HCT116 (cell line): ENCODE measurements at regions not wholly inside any gene's neighbourhood (a gene's known extent, or its start where the extent isn't known, plus 50 kb on each side); places are given as distances from the start of the nearest gene placed in this dataset.

Experiments
- ATAC-seq: fragments of 200-7000 bp; cut with Tn5 transposase; 2 replicates; pipeline ENCODE4 v1.9.1; 2020; ENCODE audit warnings: mild to moderate bottlenecking, moderate library complexity
- BruUV-seq: library from RNA; stranded (reverse); fragments of 400-500 nt; replicated peaks from 2 replicates; lab custom pipeline; 2021; lab: Mats Ljungman, UMichigan
- CTCF ChIA-PET: fragments of 300-600 bp; sonication (Branson Sonifier 250); formaldehyde crosslinking; loops from one replicate; lab custom pipeline; 2021; ENCODE audit warnings: antibody characterized with exemption; lab: Charles Lee
- POLR2A ChIA-PET: fragments of 300-600, 350-600 bp; sonication (Branson Sonifier 250); formaldehyde crosslinking; loops from one replicate; lab custom pipeline; 2021; ENCODE audit warnings: antibody characterized with exemption; lab: Charles Lee
- RAD21 ChIA-PET, 2 experiments: fragments of 300-600 bp; sonication (Branson Sonifier 250); formaldehyde crosslinking; loops; one replicate each; lab custom pipeline; 2023; ENCODE audit warnings: low total read pairs in 2 of 2; ENCODE audit not compliant: uncharacterized antibody in 2 of 2, unreplicated experiment in 2 of 2, low non-redundant PET in 1 of 2; lab: Charles Lee
- DNase-seq: peaks from one replicate; pipeline ENCODE4 v3.0.0-alpha.2; 2010; ENCODE audit warnings: low read depth, low spot score
- H2AFZ ChIP-seq: fragments of 200-600 bp; shearing (Covaris generic), sonication (generic); 2 replicates; pipeline ENCODE4 v1.6.1; 2017; ENCODE audit warnings: low read depth, mixed run types, mixed read lengths, antibody characterized with exemption, low read length; ENCODE audit not compliant: poor library complexity, severe bottlenecking
- H3K27ac ChIP-seq: 2 replicates; pipeline ENCODE4 v1.5.1; 2012; ENCODE audit warnings: low read depth, low read length
- H3K27me3 ChIP-seq: fragments of 200-600 bp; sonication (generic); 2 replicates; pipeline ENCODE4 v1.6.1; 2016; ENCODE audit warnings: mixed run types, low read length, mixed read lengths; ENCODE audit not compliant: insufficient read depth
- H3K36me3 ChIP-seq, 2 experiments: fragments of 200-500 bp in 1 of 2; fragments of 200-600 bp in 1 of 2; sonication (Bioruptor generic) in 1 of 2; sonication (generic) in 1 of 2; 2 replicates each; pipeline versions ENCODE4 v1.5.1 to v1.6.1; 2014 to 2016; ENCODE audit warnings: low read length in 2 of 2, inconsistent platforms in 1 of 2, mixed read lengths in 1 of 2, mixed run types in 1 of 2; ENCODE audit not compliant: insufficient read depth in 2 of 2, control insufficient read depth in 1 of 2
- H3K4me1 ChIP-seq, 2 experiments: fragments of 200-600 bp in 1 of 2; sonication (generic) in 1 of 2; 2 replicates each; pipeline versions ENCODE4 v1.5.1 to v1.6.1; 2012 to 2017; ENCODE audit warnings: low read length in 2 of 2, inconsistent platforms in 1 of 2, mild to moderate bottlenecking in 1 of 2, mixed read lengths in 1 of 2, mixed run types in 1 of 2, moderate library complexity in 1 of 2; ENCODE audit not compliant: insufficient read depth in 2 of 2, control insufficient read depth in 1 of 2
- H3K4me2 ChIP-seq: fragments of 200-600 bp; sonication (generic); 2 replicates; pipeline ENCODE4 v1.6.1; 2017; ENCODE audit warnings: mixed run types, low read length, mixed read lengths
- H3K4me3 ChIP-seq, 2 experiments: fragments of 200-600 bp in 1 of 2; sonication (generic) in 1 of 2; replicated peaks in 1 of 2; 2 replicates each; pipeline ENCODE4 v1.5.1; 2011 to 2016; ENCODE audit warnings: low read length in 2 of 2, control low read depth in 1 of 2, low read depth in 1 of 2, mild to moderate bottlenecking in 1 of 2, mixed read lengths in 1 of 2, mixed run types in 1 of 2
- H3K79me2 ChIP-seq: fragments of 200-600 bp; sonication (generic); 2 replicates; pipeline ENCODE4 v1.6.1; 2017; ENCODE audit warnings: mild to moderate bottlenecking, mixed run types, low read length, moderate library complexity, mixed read lengths; ENCODE audit not compliant: insufficient read depth
- H3K9ac ChIP-seq: fragments of 200-600 bp; sonication (generic); 2 replicates; pipeline ENCODE4 v1.6.1; 2016; ENCODE audit warnings: low read length, mixed read lengths
- H3K9me2 ChIP-seq: fragments of 200-600 bp; sonication (generic), shearing (Covaris generic); 2 replicates; pipeline ENCODE4 v1.6.1; 2017; ENCODE audit warnings: mixed run types, mild to moderate bottlenecking, moderate library complexity; ENCODE audit not compliant: insufficient read depth
- H3K9me3 ChIP-seq, 2 experiments: fragments of 200-500 bp in 1 of 2; fragments of 200-600 bp in 1 of 2; sonication (Bioruptor generic) in 1 of 2; sonication (generic) in 1 of 2; 2 replicates each; pipeline ENCODE4 v1.6.1; 2014 to 2017; ENCODE audit warnings: low read length in 2 of 2, mixed read lengths in 2 of 2, inconsistent platforms in 1 of 2, low read depth in 1 of 2, mild to moderate bottlenecking in 1 of 2, mixed run types in 1 of 2, moderate library complexity in 1 of 2; ENCODE audit not compliant: control insufficient read depth in 1 of 2, insufficient read depth in 1 of 2
- H4K20me1 ChIP-seq: fragments of 200-600 bp; sonication (generic), shearing (Covaris generic); 2 replicates; pipeline ENCODE4 v1.6.1; 2017; ENCODE audit warnings: mixed run types, mild to moderate bottlenecking, moderate library complexity; ENCODE audit not compliant: insufficient read depth
- CBX3 ChIP-seq: IDR thresholded peaks from 2 replicates; pipeline ENCODE4 v1.6.1; 2012; ENCODE audit warnings: low read depth
- CEBPB ChIP-seq: IDR thresholded peaks from 2 replicates; pipeline ENCODE4 v1.6.1; 2012; ENCODE audit warnings: low read depth
- CTCF ChIP-seq, 3 experiments: fragments of 200-600 bp in 1 of 3; sonication (generic) in 1 of 3; IDR thresholded peaks in 2 of 3; conservative IDR thresholded peaks in 1 of 3; 2 replicates each; pipeline ENCODE4 v1.5.1; 2012 to 2017; ENCODE audit warnings: low read depth in 2 of 3, low read length in 2 of 3, antibody characterized with exemption in 1 of 3, borderline replicate concordance in 1 of 3, control low read depth in 1 of 3, mild to moderate bottlenecking in 1 of 3, mixed read lengths in 1 of 3, mixed run types in 1 of 3, moderate library complexity in 1 of 3; ENCODE audit not compliant: insufficient read depth in 1 of 3
- EGR1 ChIP-seq: IDR thresholded peaks from 2 replicates; pipeline ENCODE4 v1.6.1; 2012; ENCODE audit warnings: low read depth
- ELF1 ChIP-seq: IDR thresholded peaks from 2 replicates; pipeline ENCODE4 v1.6.1; 2012; ENCODE audit warnings: low read depth, borderline replicate concordance
- EZH2phosphoT487 ChIP-seq: fragments of 200-600 bp; IDR thresholded peaks from 2 replicates; pipeline ENCODE4 v1.6.1; 2018; ENCODE audit warnings: antibody characterized with exemption, borderline replicate concordance
- MAX ChIP-seq: IDR thresholded peaks from 2 replicates; pipeline ENCODE4 v1.6.1; 2012
- REST ChIP-seq: IDR thresholded peaks from 2 replicates; pipeline ENCODE4 v1.6.1; 2012; ENCODE audit warnings: low read depth
- SIN3A ChIP-seq: IDR thresholded peaks from 2 replicates; pipeline ENCODE4 v1.6.1; 2012; ENCODE audit warnings: low read depth
- YY1 ChIP-seq: IDR thresholded peaks from 2 replicates; pipeline ENCODE4 v1.6.1; 2011; ENCODE audit warnings: low read length, low read depth, moderate library complexity, mild to moderate bottlenecking; ENCODE audit not compliant: insufficient replicate concordance; ENCODE audit errors: extremely low read depth
- ZBTB33 ChIP-seq: IDR thresholded peaks from 2 replicates; pipeline ENCODE4 v1.6.1; 2011; ENCODE audit warnings: mild to moderate bottlenecking, low read length, moderate library complexity; ENCODE audit not compliant: insufficient replicate concordance; ENCODE audit errors: extremely low read depth
- intact Hi-C: fragments of 100-400 bp; cut with micrococcal nuclease; formaldehyde crosslinking; loops from 2 replicates; pipeline ENCODE4 v1.10.0; 2022

GRCh38 chr3:43795491-43795890 is 104.8 kb downstream of the ABHD5 start:
- no peak overlapping the region for H2AFZ ChIP-seq
- no peaks in the 10 kb centered on the region for H3K36me3 ChIP-seq
- H3K9me2 ChIP-seq, result no peaks in the 10 kb centered on the region
- no peak for ATAC-seq
- H3K4me2 ChIP-seq, result no peak overlapping the region
- H3K27ac ChIP-seq, result no peak overlapping the region
- peaks cover 0 to 14% of the 10 kb centered on the region in 2 experiments; a peak in 1 of 4 replicates for H3K4me1 ChIP-seq
- ChIA-PET CTCF (interaction anchor here (1.2 kb wide), 1 partner anchor 83 kb away, joined by 3 read pairs; no protein-coding TSS in a partner anchor), RAD21 (no interaction called here), POLR2A (no interaction called here)
- BruUV-seq, result no TSS peak
- TF ChIP-seq CBX3 (no peak), YY1 (no peak), EGR1 (no peak), EZH2phosphoT487 (no peak), ELF1 (no peak), SIN3A (no peak), MAX (no peak), REST (no peak), CEBPB (no peak), CTCF (IDR thresholded peaks at IDR 0.05 in 2 of 3, conservative IDR thresholded peaks at IDR 0.05 in 1 of 3; ENCODE audit: borderline replicate concordance in 1 of 3, insufficient read depth in 1 of 3, low read depth in 2 of 3, low read length in 2 of 3) (no peak), ZBTB33 (no peak)
- intact Hi-C loops, result no loop called here
- H3K79me2 ChIP-seq, result no peaks in the 10 kb centered on the region
- no peak for DNase-seq
- no peaks in the 10 kb centered on the region for H4K20me1 ChIP-seq
- H3K27me3 ChIP-seq, result peaks cover 11% of the 10 kb centered on the region; the same call in 1 of the 2 replicates
- H3K4me3 ChIP-seq, result no peak overlapping the region
- no peaks in the 10 kb centered on the region for H3K9me3 ChIP-seq
- H3K9ac ChIP-seq, result no peak overlapping the region
